ENCODE measurements at regions not wholly inside any gene's neighbourhood (a gene's known extent, or its start where the extent isn't known, plus 50 kb on each side); places are given as distances from the start of the nearest gene placed in this dataset.
"Not testable (repeated sequence)": the region's sequence is repeated elsewhere in the genome, so short reads cannot be mapped to it uniquely, and the experiment has no call there.

GRCh38 chr5:171542525-171543140, 123.2 kb downstream of the FGF18 start:
- no peak for DNase-seq (ENCODE audit: low read depth, low spot score)

DNA sequence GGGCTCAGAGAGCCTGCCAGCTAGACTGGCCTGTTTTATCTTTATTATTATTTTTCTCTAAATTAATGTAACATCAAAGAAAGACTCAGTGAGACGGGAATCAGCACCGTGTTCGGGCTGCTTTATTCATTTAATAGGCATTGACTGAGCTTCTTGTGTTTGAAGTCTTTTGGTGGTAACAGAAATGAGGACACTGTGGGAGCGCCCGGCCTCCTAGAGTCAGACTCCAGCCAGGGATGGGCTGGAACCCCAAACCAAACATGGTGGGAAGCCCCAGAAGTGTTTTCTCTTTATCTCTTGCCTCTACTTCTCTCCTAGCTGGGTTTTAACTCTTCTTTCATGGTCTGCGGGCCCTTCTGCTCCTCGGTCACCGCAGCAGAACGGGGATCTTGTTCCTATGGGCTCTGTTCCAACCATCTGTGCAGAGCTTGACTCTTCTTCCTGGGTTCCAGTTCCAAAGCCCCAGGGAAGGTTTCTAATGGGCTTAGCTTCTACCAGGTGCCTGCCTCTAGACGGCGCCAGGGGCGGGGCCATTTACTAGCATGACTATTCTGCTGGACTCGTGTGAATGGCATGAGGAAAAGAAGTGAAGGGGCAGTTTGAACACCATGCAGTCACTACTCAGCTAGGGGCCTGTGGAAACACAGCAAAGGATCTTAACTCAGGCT, 123.8 kb downstream of the FGF18 start:
- no peak for DNase-seq (ENCODE audit: low read depth, low spot score)

DNA sequence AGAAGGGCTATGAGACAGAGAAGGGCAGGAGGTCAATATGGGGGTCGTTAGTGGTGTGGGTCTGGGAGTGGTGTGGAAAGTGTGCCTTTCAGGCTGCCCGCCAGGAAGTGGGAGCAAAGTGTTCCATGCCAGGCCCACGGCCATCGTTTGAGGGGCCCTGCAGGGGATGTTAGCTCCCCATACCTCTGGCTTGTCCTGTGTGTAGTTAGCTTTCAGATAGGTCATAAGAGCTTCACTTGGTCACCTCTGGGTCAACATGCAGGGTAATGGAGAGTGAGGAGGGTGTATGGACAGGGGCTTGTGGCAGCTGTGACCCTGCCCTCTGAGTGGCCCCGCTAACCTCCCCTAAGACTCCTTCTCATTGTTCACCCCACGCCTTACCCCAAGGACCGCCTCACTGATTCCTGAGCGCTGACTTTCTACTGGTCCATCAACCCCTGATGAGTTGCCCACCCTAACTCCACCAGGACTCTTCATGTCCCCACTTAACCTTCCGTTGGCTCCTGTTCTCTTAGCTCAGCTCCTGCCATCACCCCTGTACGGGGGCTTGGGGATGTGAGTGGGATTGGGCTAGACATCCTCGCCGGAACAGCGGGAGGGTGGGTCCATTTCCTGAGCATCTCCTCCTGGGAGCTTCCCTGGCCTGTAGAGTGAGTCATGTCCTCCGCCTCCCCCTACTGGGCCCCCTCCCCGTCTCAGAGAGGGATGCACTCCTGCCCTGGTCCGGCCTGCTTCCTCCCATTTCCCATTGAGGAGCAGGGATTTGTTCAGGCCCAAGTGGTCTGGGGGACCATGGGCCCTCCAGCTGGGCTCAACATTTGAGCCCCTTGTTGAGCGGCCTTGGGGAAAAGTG, 125.7 kb downstream of the FGF18 start:
- DNase-seq (ENCODE audit: low read depth, low spot score) = no peak

DNA sequence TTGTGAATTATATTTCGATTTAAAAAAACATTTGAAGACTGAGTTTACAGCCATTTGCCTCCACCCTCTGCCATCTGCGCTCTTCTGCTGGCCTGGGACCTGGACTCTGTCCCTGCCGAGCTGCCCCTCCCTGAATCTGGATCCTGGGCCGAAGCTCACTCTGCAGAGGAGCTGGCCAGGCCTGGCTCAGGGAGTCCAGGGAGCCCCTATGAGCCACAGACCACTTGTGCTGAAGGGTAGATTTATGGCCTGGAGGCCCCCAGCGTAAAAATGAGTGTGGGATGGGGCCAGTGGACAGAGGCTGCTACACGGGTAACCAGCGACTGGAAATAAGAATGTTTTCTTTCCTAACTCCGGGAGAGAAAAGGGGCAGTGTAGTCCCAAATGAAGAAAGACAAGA, 129.8 kb downstream of the FGF18 start:
- no peak for DNase-seq (ENCODE audit: low read depth, low spot score)

GRCh38 chr5:171553817-171554216, 134.4 kb downstream of the FGF18 start:
- not testable (repeated sequence) for DNase-seq (ENCODE audit: low read depth, low spot score)

GRCh38 chr5:171555160-171555559, 135.7 kb downstream of the FGF18 start:
- DNase-seq (ENCODE audit: low read depth, low spot score) = no peak

GRCh38 chr5:171562822-171563221, 143.4 kb downstream of the FGF18 start:
- no peak for DNase-seq (ENCODE audit: low read depth, low spot score)

DNA sequence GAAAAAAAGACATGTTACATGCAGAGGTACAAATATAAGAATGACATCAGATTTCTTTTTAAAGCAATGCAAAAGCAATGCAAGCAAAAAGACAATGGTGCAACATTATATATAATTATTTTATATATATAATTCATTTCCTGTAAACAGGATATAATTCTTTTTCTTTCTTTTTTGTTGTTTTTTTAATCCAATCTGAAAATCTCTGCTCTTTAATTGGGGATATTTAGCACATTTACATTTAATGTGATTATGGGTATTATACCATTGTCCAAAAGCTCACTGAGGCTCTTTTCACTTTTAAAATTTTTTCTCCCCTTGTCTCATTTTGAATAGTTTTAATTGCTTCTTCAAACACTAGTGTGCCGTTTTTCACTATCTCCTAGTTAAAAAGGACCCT, 148.9 kb downstream of the FGF18 start:
- DNase-seq (ENCODE audit: low read depth, low spot score) = no peak

GRCh38 chr5:171569065-171569712, 149.7 kb downstream of the FGF18 start:
- no peak for DNase-seq (ENCODE audit: low read depth, low spot score)

- no peak for DNase-seq (ENCODE audit: low read depth, low spot score)
These were observed 150.9 kb downstream of the FGF18 start for GRCh38 chr5:171570244-171570825.

GRCh38 chr5:171571663-171572062, 152.2 kb downstream of the FGF18 start:
- DNase-seq (ENCODE audit: low read depth, low spot score) = peak; percentile 27

DNA sequence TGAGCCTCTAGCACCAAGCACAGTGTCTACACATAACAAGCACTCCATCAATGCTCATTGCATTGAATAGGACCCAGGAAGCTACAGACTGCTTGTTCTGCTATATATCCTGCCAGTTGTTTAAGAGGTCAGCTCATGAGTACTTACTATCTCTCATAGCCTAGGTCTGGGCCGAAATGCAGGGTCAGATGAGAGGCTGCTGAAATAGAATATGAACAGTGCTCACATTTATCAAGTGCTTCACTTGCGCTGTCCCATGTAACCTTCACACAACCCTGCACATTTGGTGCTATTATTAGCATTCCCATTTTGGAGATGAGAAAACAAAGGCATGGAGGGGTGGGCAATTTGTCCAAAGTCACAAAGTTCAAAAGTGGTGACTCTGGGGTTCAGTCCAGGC, 153.6 kb downstream of the FGF18 start:
- no peak for DNase-seq (ENCODE audit: low read depth, low spot score)

- no peak for DNase-seq (ENCODE audit: low read depth, low spot score)
These were observed 154.2 kb downstream of the FGF18 start for GRCh38 chr5:171573451-171574225.

- no peak for DNase-seq (ENCODE audit: low read depth, low spot score)
These were observed 154.9 kb downstream of the FGF18 start for GRCh38 chr5:171574376-171574775.

DNA sequence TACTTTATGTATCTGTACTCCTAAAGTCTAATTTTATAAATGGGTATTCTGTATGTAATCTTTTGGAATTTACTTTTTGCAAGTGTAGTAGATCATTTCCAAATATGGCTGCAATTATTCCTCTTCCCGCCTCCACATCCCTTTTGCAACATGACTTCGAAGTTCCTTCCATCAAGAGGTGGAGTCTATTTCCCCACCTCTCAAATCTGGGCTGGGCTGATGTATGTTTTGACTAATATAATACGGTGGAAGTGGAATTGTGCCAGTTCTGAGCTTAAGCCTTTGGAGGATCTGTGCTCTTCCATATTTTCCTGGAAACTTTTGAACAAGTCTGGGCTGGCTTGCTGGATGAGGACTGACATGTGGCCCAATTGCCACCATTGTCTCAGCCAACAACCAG, 155.9 kb downstream of the FGF18 start:
- no peak for DNase-seq (ENCODE audit: low read depth, low spot score)

GRCh38 chr5:171575808-171576207, 156.4 kb downstream of the FGF18 start:
- no peak for DNase-seq (ENCODE audit: low read depth, low spot score)

GRCh38 chr5:171577042-171577758, 157.8 kb downstream of the FGF18 start:
- no peak for DNase-seq (ENCODE audit: low read depth, low spot score)

- DNase-seq (ENCODE audit: low read depth, low spot score) = no peak
These were observed 158.8 kb downstream of the FGF18 start for GRCh38 chr5:171578049-171578828.

DNA sequence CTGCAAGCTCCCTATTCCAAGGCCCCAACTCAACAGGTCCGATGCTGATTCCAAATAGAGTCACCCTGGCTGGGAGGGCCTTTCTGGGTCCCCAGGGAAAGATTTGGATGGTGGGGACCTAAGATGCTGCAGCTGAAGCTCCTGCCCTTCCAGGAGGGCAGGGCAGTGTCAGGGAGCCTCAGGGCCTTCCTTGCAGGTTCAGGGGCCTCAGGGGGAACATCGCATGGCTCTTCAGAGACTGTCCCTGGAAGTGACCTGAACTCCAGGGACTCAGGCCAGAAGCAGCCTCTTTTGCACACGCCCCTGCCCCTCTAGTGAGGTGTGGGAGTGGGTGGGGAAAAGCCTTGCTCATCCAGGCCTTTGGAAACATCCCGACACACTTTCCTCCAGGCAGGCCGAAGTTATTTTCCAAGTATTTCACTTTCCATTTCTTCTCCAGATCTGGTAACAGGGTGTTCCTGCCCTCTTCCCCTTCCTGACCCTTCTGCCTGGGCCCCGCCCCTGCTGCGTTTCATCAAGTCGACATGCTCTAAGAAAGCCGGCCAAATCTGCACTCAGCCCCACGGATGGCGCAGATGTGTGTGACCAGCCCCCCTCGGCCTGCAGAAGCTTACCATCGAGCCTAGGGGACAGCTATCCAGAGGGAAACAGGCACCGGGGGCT, 159.5 kb downstream of the FGF18 start:
- DNase-seq (ENCODE audit: low read depth, low spot score) = no peak
